Tibial nerve (tissue), 4 donors: ENCODE measurements at regions not wholly inside any gene's neighbourhood (a gene's known extent, or its start where the extent isn't known, plus 50 kb on each side); places are given as distances from the start of the nearest gene placed in this dataset.

Experiments
- DNase-seq, 2 donors: peaks; one replicate each; pipeline ENCODE4 v3.0.0-alpha.2; 2019; ENCODE audit warnings: low spot score in 2 of 2
- H3K27ac ChIP-seq, 4 donors: fragments of 200-600 bp; sonication (generic) in 3 of 4; one replicate each; pipeline ENCODE4 v1.5.1; 2017 to 2019; ENCODE audit warnings: mild to moderate bottlenecking in 1 of 4
- H3K27me3 ChIP-seq, 2 donors: fragments of 200-600 bp; sonication (generic) in 1 of 2; one replicate each; pipeline versions ENCODE4 v1.5.1 to v1.6.0; 2017 to 2019
- H3K36me3 ChIP-seq, 3 donors: fragments of 200-600 bp; sonication (generic); one replicate each; pipeline ENCODE4 v1.5.1; 2018 to 2019
- H3K4me1 ChIP-seq, 4 donors: fragments of 200-600 bp; sonication (generic) in 3 of 4; one replicate each; pipeline ENCODE4 v1.5.1; 2017 to 2019
- H3K4me3 ChIP-seq, 4 donors: fragments of 200-600 bp; sonication (generic) in 3 of 4; one replicate each; pipeline ENCODE4 v1.5.1; 2017 to 2019; ENCODE audit warnings: mild to moderate bottlenecking in 1 of 4, moderate library complexity in 1 of 4
- H3K9me3 ChIP-seq, 4 donors: fragments of 200-600 bp; sonication (generic) in 3 of 4; one replicate each; pipeline ENCODE4 v1.5.1; 2017 to 2019
- CTCF ChIP-seq, 5 experiments: fragments of 200-600 bp in 3 of 5; fragments of 450-650 bp in 2 of 5; sonication (generic) in 3 of 5; IDR thresholded peaks; one replicate each; pipeline ENCODE4 v1.5.1; 2016 to 2019; ENCODE audit warnings: antibody characterized with exemption in 5 of 5, mild to moderate bottlenecking in 3 of 5, moderate library complexity in 2 of 5
- EP300 ChIP-seq, 2 donors: sonication (generic); formaldehyde crosslinking; IDR thresholded peaks; one replicate each; pipeline ENCODE4 v1.6.1; 2017; ENCODE audit warnings: antibody characterized with exemption in 2 of 2, mild to moderate bottlenecking in 1 of 2
- POLR2A ChIP-seq, 2 donors: fragments of 450-650 bp; IDR thresholded peaks; one replicate each; pipeline ENCODE4 v1.6.1; 2017; ENCODE audit warnings: antibody characterized with exemption in 2 of 2, mild to moderate bottlenecking in 2 of 2, moderate library complexity in 2 of 2
- WGBS, 2 donors: methylation state at CpG; one replicate each; pipeline ENCODE4 v1.1.5; 2018; 5-methylcytosine and 5-hydroxymethylcytosine counted together

GRCh38 chr3:146818301-146818700 is 213.2 kb upstream of the PLSCR5 start:
- Histone ChIP-seq H3K4me1 (no peaks in the 10 kb centered on the region), H3K4me3 (no peak overlapping the region), H3K9me3 (no peaks in the 10 kb centered on the region), H3K27ac (no peak overlapping the region), H3K27me3 (no peaks in the 10 kb centered on the region), H3K36me3 (no peaks in the 10 kb centered on the region)
- TF ChIP-seq CTCF (IDR thresholded peaks at IDR 0.05) (no peak), POLR2A (IDR thresholded peaks at IDR 0.05) (no peak), EP300 (IDR thresholded peaks at IDR 0.05) (no peak)
- no peak for DNase-seq
- WGBS, 2 donors = 59 to 64% methylated on average over 4 of the region's 4 CpGs

GRCh38 chr3:146817704-146818103 is 212.6 kb upstream of the PLSCR5 start:
- Histone ChIP-seq H3K9me3 (no peaks in the 10 kb centered on the region), H3K27me3 (no peaks in the 10 kb centered on the region), H3K4me1 (no peaks in the 10 kb centered on the region), H3K36me3 (no peaks in the 10 kb centered on the region), H3K4me3 (no peak overlapping the region), H3K27ac (no peak overlapping the region)
- WGBS, 2 donors = 36 to 40% methylated on average over 2 of the region's 2 CpGs
- TF ChIP-seq CTCF (IDR thresholded peaks at IDR 0.05) (peak in 2 of 5 experiments; percentile 5 to 9), EP300 (IDR thresholded peaks at IDR 0.05) (no peak), POLR2A (IDR thresholded peaks at IDR 0.05) (no peak)
- DNase-seq = no peak

GRCh38 chr3:146814601-146815315 is 209.6 kb upstream of the PLSCR5 start:
- no peaks in the 10 kb centered on the region for H3K9me3 ChIP-seq
- no peaks in the 10 kb centered on the region for H3K4me1 ChIP-seq
- DNase-seq = no peak
- no peak overlapping the region for H3K27ac ChIP-seq
- no peaks in the 10 kb centered on the region for H3K27me3 ChIP-seq
- H3K36me3 ChIP-seq = no peaks in the 10 kb centered on the region
- no peak overlapping the region for H3K4me3 ChIP-seq
- WGBS, 2 donors = 73% methylated on average over 1 of the region's 1 CpG
- TF ChIP-seq CTCF (IDR thresholded peaks at IDR 0.05) (no peak), EP300 (IDR thresholded peaks at IDR 0.05) (no peak), POLR2A (IDR thresholded peaks at IDR 0.05) (no peak)

- Histone ChIP-seq H3K27me3 (no peaks in the 10 kb centered on the region), H3K36me3 (no peaks in the 10 kb centered on the region), H3K4me3 (no peak overlapping the region), H3K27ac (no peak overlapping the region), H3K4me1 (no peaks in the 10 kb centered on the region), H3K9me3 (no peaks in the 10 kb centered on the region)
- 37 to 38% methylated on average over 1 of the region's 1 CpG for WGBS, 2 donors
- TF ChIP-seq POLR2A (IDR thresholded peaks at IDR 0.05) (no peak), CTCF (IDR thresholded peaks at IDR 0.05) (no peak), EP300 (IDR thresholded peaks at IDR 0.05) (no peak)
- no peak for DNase-seq
Measured at GRCh38 chr3:146813496-146813895, 208.3 kb upstream of the PLSCR5 start.

GRCh38 chr3:146803745-146804144 is 198.6 kb upstream of the PLSCR5 start:
- Histone ChIP-seq H3K36me3 (no peaks in the 10 kb centered on the region), H3K4me1 (no peaks in the 10 kb centered on the region), H3K27me3 (no peaks in the 10 kb centered on the region), H3K4me3 (no peak overlapping the region), H3K27ac (no peak overlapping the region), H3K9me3 (no peaks in the 10 kb centered on the region)
- WGBS, 2 donors = 45 to 47% methylated on average over 2 of the region's 2 CpGs
- no peak for TF ChIP-seq EP300 (IDR thresholded peaks at IDR 0.05)
- no peak for TF ChIP-seq POLR2A (IDR thresholded peaks at IDR 0.05)
- no peak for TF ChIP-seq CTCF (IDR thresholded peaks at IDR 0.05)
- DNase-seq = peak in 1 of 2 donors; percentile 8
